ENCODE measurements at regions not wholly inside any gene's neighbourhood (a gene's known extent, or its start where the extent isn't known, plus 50 kb on each side); places are given as distances from the start of the nearest gene placed in this dataset.
"Not testable (repeated sequence)": the region's sequence is repeated elsewhere in the genome, so short reads cannot be mapped to it uniquely, and the experiment has no call there.

DNA sequence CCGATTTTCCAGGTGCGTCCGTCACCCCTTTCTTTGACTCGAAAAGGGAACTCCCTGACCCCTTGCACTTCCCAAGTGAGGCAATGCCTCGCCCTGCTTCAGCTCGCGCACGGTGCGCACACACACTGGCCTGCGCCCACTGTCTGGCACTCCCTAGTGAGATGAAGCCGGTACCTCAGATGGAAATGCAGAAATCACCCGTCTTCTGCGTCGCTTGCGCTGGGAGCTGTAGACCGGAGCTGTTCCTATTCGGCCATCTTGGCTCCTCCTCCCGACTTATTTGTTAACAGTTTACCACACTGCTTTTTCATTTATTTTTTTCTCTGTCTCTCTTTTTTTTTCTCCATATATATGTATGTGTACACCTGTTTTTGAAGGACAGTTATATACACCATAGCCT, 112.2 kb downstream of the MAD2L1 start:
- not testable (repeated sequence) for H3K27me3 Mint-ChIP-seq, H3K4me1 Mint-ChIP-seq, H3K36me3 Mint-ChIP-seq, H3K27ac Mint-ChIP-seq, H3K4me3 Mint-ChIP-seq, ATAC-seq, H3K9me3 Mint-ChIP-seq

DNA sequence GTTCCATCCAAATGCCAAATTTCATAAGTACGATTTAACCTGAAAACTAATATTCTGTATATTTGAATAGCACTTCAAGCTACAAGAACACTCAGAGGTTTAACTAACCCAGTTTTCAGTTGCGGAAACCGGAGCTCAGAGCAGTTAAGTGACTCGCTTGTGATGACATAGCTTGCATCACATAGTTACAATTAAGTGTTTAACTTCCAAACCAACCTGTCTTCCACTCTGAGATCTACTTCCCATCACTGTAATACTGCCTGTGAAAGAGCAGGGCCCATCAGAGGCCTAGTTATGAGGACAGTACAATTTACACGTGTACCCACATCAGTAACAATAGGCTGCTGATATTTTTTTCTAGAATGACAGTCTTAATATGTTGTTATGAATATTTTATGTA, 120.3 kb downstream of the MAD2L1 start:
- Mint-ChIP-seq H3K27me3 (no peaks in the 10 kb centered on the region), H3K4me1 (no peaks in the 10 kb centered on the region), H3K36me3 (no peaks in the 10 kb centered on the region), H3K9me3 (no peaks in the 10 kb centered on the region), H3K27ac (no peak overlapping the region), H3K4me3 (no peak overlapping the region)
- no peak for ATAC-seq

DNA sequence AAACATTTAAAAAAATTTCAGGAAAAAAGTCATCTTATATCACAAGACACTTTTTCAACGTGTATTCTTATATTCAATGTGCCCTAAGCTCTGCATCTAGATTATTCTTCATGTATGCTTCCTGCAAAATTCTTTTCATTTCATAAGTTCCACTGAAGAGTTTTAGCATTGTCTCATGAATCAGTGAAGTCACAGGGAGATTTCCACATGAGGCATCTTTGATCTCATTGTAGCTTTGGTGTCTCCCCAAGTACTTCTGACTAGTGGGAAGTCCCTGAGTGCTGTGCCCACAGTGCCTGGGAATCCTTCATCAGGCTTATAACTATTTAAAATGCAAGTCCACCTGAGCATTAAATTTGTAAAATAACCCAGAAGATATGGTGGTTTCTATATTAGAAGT, 123.8 kb downstream of the MAD2L1 start:
- no peak for ATAC-seq
- Mint-ChIP-seq H3K27me3 (no peaks in the 10 kb centered on the region), H3K36me3 (no peaks in the 10 kb centered on the region), H3K9me3 (no peaks in the 10 kb centered on the region), H3K27ac (no peak overlapping the region), H3K4me1 (no peaks in the 10 kb centered on the region), H3K4me3 (no peak overlapping the region)

DNA sequence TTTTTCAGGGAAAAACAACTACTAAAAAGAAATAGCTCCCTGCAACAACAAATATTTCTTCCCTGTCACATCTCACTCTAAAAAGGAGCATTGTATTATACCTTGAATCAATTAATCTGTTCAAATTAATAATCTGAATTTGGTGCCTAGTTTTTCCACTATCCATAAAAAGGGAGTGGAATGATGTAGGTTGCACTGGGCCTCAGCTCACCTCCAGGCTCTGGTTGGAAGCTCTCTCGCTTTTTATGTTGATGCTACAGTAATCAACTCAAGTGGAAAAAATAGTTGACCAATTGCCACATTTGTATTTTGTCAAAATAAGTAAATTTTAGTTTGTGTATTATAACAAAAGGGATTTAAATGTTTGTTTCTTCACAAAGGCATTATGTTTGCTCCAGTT, 126.1 kb downstream of the MAD2L1 start:
- ATAC-seq, result no peak
- Mint-ChIP-seq H3K27me3 (no peaks in the 10 kb centered on the region), H3K36me3 (no peaks in the 10 kb centered on the region), H3K4me3 (no peak overlapping the region), H3K4me1 (no peaks in the 10 kb centered on the region), H3K27ac (no peak overlapping the region), H3K9me3 (no peaks in the 10 kb centered on the region)

DNA sequence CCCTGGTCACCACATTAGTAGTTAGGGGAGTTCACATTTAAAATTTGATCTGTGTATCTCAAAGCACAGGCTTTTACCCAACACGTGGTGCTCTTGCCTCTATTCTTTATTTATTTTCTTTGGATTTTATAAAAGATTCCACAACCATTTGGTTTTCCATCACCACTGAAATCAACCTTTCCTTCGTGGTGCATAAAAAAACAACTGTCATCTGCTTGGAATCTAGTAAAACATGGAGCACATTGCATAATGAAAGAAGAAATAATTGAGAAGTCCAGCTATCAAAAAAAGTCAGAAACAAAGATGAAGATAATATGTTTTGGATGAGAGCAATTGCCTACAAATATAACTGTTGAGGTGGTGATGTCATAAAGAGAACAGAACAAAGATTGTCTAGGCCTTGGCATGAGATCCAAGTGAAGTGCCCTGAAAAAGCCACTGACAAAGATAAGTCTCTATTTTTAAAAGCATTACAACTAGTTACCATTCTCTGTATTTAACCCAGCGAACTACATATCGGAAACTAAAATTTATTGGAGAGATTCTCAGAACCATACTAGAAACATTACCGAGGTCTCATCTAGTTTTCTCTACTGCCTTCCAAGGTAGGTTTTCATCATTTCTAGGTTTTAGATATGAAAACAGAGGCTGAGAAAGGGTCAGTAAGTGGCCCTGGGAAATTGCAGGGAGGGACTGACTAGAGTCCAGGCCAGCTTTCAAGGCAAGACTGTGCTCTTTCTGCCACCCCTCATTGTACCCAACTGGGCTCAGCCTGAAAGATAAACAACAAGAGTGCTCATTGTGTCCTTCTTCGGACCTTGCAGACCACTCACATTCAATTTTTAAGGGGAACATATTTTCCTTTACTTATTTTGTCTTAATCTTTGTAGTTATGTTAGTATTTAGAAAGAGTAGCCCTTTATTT, 127.3 kb downstream of the MAD2L1 start:
- H3K4me1 Mint-ChIP-seq, result no peaks in the 10 kb centered on the region
- no peak overlapping the region for H3K4me3 Mint-ChIP-seq
- no peaks in the 10 kb centered on the region for H3K9me3 Mint-ChIP-seq
- no peaks in the 10 kb centered on the region for H3K36me3 Mint-ChIP-seq
- ATAC-seq, result no peak
- no peaks in the 10 kb centered on the region for H3K27me3 Mint-ChIP-seq
- no peak overlapping the region for H3K27ac Mint-ChIP-seq

DNA sequence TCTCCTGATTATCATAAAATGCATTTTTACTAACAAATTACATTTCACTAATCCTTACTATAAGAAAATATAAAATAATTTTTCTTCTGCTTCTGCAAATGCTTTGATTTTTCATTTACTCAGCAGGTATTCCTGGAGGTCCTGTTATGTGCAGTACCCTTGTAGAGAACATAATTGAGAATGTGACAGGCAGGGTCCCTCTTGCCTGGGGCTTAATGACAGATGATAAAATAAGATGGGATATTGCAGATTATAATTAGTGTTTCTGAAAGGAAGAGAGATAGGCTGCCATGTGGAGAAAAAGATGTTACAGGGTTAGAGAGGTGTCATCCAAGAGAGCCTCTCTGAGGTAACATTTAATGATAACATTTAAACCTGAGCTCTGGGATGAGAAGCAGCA, 128.9 kb downstream of the MAD2L1 start:
- ATAC-seq, result no peak

DNA sequence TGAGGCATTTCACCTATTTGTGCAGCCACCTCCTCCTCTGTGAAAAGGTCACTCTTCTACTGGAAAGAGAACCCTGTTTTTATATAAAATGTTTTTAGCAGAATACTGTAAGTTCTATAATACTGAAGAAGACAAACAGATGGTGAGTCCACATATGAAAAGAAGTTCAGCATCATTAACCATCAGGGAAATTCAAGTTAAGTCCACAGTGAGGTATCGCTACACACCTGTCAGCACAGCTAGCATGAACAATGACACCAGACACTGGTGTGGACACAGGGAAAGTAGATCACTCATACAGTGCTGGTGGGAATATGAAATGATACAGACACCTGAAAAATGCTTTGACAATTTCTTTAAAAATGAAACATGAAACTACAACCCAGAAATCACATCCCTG, 133.0 kb downstream of the MAD2L1 start:
- ATAC-seq, result no peak
- H3K36me3 Mint-ChIP-seq, result no peaks in the 10 kb centered on the region
- no peak overlapping the region for H3K27ac Mint-ChIP-seq
- no peak overlapping the region for H3K4me3 Mint-ChIP-seq
- no peaks in the 10 kb centered on the region for H3K4me1 Mint-ChIP-seq
- H3K9me3 Mint-ChIP-seq, result no peaks in the 10 kb centered on the region
- no peaks in the 10 kb centered on the region for H3K27me3 Mint-ChIP-seq

More for the DNA sequence above, 128.9 kb downstream of the MAD2L1 start:
- H3K4me3 Mint-ChIP-seq, result no peak overlapping the region
- no peaks in the 10 kb centered on the region for H3K9me3 Mint-ChIP-seq
- no peaks in the 10 kb centered on the region for H3K27me3 Mint-ChIP-seq
- no peaks in the 10 kb centered on the region for H3K4me1 Mint-ChIP-seq
- no peaks in the 10 kb centered on the region for H3K36me3 Mint-ChIP-seq
- no peak overlapping the region for H3K27ac Mint-ChIP-seq

DNA sequence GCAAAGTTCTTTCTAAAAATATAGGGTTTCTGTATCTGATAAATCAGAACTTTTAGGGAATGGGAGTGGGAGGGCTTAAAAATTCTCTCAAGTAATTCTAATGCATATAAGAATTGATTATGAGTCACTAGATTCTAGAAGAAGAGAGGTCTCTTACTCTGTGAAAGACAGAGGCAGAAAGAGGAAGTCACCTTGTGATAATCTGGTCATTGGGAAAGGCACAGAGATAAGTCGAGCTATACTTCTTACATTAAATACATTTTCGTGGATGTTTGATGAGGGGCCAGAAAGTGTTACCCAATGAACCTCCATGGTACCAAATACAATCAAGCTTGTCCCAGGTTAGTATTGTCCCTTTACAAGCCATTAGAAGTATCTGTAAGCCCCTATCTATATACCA, 134.4 kb downstream of the MAD2L1 start:
- Mint-ChIP-seq H3K27me3 (no peaks in the 10 kb centered on the region), H3K36me3 (no peaks in the 10 kb centered on the region), H3K27ac (no peak overlapping the region), H3K4me1 (no peaks in the 10 kb centered on the region), H3K4me3 (no peak overlapping the region), H3K9me3 (no peaks in the 10 kb centered on the region)
- ATAC-seq, result no peak

DNA sequence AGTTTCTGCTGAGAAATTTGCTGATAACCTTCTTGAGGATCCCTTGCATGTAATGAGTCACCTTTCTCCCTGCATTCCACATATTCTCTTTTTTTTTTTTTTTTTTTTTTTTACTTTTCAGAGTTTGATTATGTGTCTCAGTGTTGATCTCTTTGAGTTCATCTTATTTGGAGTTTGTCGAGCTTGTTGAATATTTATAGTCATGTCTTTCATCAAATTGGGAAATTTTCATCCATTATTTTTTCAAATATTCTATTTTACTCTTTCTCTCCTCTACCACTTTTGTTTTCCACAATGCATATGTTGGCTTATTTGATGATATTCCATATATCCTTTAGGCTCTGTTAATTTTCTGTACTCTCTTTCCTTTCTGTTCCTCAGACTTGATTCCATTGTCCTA, 136.1 kb downstream of the MAD2L1 start:
- Mint-ChIP-seq H3K4me1 (no peaks in the 10 kb centered on the region), H3K9me3 (no peaks in the 10 kb centered on the region), H3K36me3 (no peaks in the 10 kb centered on the region), H3K27ac (no peak overlapping the region), H3K4me3 (no peak overlapping the region), H3K27me3 (no peaks in the 10 kb centered on the region)
- no peak for ATAC-seq

DNA sequence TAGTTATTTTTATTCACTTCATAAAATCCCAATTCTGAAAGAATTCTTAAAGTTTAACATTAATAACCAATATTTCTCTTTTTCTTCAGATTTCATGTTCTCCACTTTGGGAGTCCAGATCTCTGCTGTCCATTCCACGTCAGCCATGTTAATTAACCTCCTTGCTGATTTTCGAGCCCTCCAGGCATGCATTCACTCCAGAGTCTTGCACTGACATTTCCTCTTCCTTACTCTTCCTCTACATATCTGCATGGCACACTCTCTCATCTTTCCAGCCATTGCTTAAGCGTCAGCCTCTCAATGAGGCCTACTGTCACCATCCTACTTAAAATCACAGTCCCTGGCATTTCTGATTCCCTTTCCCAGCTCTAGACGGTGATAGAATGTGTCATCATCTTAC, 144.8 kb downstream of the MAD2L1 start:
- Mint-ChIP-seq H3K4me3 (no peak overlapping the region), H3K4me1 (no peaks in the 10 kb centered on the region), H3K36me3 (no peaks in the 10 kb centered on the region), H3K27ac (no peak overlapping the region), H3K9me3 (peaks cover 10% of the 10 kb centered on the region), H3K27me3 (no peaks in the 10 kb centered on the region)
- no peak for ATAC-seq

DNA sequence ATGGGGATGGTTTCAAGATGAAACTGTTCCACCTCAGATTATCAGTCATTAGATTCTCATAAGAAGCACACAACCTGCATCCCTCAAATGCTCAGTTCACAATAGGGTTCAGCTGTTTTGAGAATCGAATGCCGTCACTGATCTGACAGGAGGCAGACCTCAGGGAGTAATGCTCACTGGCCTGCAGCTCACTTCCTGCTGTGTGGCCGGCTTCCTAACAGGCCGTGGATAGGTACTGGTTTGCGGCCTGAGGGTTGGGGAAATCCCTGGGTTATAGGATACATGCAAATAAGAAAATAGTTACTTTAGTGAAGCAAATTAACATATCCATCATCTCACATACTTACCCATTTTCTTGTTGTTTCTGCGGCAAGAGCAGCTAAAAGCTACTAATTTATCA, 160.4 kb downstream of the MAD2L1 start:
- no peaks in the 10 kb centered on the region for H3K4me1 Mint-ChIP-seq
- no peak overlapping the region for H3K4me3 Mint-ChIP-seq
- no peak overlapping the region for H3K27ac Mint-ChIP-seq
- H3K36me3 Mint-ChIP-seq, result no peaks in the 10 kb centered on the region
- peaks cover 3% of the 10 kb centered on the region for H3K9me3 Mint-ChIP-seq
- no peaks in the 10 kb centered on the region for H3K27me3 Mint-ChIP-seq
- ATAC-seq, result no peak

DNA sequence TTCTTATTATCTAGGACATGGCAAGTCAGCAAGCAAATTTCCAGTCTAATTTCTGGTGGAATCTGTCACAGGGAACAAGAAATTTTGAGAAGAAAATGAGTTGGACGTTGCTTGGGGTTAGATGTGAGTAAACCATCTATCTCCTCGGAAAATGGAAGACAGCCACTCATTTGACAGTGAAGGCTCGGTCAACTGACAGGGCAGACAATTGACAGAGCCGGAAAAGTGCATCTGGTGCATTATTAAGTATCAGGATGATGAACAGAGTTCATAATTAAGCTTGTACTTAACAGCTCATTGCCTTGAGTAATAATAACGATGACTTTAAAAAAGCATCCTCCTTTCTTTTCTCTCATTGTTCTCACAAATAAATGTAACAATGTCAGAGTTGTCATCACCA, 168.4 kb downstream of the MAD2L1 start:
- Mint-ChIP-seq H3K9me3 (no peaks in the 10 kb centered on the region), H3K4me3 (no peak overlapping the region), H3K36me3 (no peaks in the 10 kb centered on the region), H3K27me3 (no peaks in the 10 kb centered on the region), H3K4me1 (no peaks in the 10 kb centered on the region), H3K27ac (no peak overlapping the region)
- no peak for ATAC-seq

DNA sequence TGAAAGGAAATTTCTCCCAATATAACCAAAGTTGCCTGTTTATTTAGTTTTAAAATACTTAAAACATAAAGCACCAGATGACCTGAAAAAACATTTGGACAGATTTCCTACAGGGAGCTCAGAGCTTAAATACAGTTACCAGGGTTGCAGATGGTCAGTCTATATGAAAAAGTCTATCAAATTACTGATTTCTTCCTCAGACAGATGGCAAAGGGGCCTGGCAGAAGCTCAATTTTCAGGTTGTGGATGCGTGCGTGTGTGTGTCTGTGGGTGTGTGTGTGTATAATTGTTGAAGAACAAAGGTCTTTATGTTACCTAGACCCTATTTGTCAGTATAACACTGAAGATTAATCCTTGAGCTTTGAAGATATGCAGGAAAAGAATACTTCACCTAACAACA, 169.4 kb downstream of the MAD2L1 start:
- no peaks in the 10 kb centered on the region for H3K36me3 Mint-ChIP-seq
- no peak overlapping the region for H3K27ac Mint-ChIP-seq
- no peak overlapping the region for H3K4me3 Mint-ChIP-seq
- H3K9me3 Mint-ChIP-seq, result no peaks in the 10 kb centered on the region
- no peaks in the 10 kb centered on the region for H3K4me1 Mint-ChIP-seq
- H3K27me3 Mint-ChIP-seq, result no peaks in the 10 kb centered on the region
- no peak for ATAC-seq

DNA sequence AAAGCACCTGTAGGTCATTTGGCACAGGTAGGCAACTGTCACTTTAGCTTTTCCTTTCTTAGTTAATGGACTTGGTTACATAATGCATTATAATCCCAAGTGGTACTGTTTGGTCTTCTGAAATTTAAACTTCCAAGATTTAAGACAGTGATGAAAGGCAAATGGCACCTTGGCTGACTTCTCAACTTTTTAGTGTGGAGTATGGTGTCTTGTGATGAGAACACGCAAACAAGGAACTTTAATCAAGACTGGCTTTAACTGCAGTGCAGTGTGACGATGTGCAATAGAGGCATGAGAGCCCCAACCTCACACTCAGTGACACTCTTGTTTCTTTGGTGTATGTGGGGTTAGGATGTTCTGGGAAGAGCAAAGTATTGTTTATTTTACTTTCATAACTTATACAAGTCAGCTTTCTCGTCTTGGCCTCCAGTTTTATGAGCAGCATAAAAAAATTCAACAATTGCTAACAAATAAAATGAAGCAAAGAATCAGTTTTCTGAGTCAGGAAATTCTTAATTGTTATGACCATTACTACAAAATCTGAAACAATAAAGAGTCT, 171.9 kb downstream of the MAD2L1 start:
- no peaks in the 10 kb centered on the region for H3K4me1 Mint-ChIP-seq
- H3K27ac Mint-ChIP-seq, result no peak overlapping the region
- no peaks in the 10 kb centered on the region for H3K9me3 Mint-ChIP-seq
- no peak overlapping the region for H3K4me3 Mint-ChIP-seq
- no peaks in the 10 kb centered on the region for H3K36me3 Mint-ChIP-seq
- ATAC-seq, result no peak
- H3K27me3 Mint-ChIP-seq, result no peaks in the 10 kb centered on the region

DNA sequence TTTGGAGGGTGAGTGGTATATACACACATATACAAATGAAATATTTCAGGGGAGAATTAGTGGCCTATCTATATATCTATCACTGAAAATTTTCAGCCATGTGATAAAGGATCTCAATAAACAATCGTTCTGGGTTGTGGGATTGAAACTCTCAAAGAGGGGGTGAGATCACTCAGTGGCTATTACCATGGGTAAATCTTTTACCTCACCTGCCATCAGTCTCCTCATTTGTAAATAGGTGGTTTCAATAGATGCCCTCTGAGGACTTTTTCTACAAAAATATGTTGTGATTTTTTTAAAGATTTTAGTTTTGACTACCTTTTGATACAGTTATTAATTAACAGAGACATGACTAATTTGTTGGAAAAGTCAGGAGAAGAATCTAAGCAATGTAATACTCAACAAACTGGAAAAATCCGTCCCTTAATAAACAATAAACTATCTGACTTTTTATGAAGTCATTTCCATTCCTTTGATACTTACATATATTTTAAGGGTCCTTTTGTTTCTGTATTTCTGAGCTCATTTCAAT, 192.8 kb downstream of the MAD2L1 start:
- no peaks in the 10 kb centered on the region for H3K4me1 Mint-ChIP-seq
- ATAC-seq, result no peak
- no peak overlapping the region for H3K27ac Mint-ChIP-seq
- H3K27me3 Mint-ChIP-seq, result no peaks in the 10 kb centered on the region
- H3K4me3 Mint-ChIP-seq, result no peak overlapping the region
- no peaks in the 10 kb centered on the region for H3K36me3 Mint-ChIP-seq
- H3K9me3 Mint-ChIP-seq, result no peaks in the 10 kb centered on the region

DNA sequence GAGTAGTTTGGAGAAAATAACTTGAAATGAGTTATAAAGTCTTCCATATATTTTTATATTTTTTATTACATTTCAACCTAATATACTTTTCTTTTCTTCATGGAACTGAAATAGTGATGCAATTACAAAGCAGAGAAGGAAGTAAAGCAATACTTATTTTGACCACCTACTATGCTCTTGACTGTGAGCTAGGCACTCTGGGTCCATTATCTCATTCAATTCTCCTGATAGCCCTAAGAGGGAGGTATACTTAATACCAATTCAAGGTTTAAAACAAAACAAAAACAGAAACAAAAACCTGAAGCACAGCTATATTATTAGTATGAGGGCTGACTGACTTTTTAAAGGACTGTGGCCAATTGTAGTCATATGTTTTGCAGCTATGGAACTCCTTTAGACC, 193.5 kb downstream of the MAD2L1 start:
- Mint-ChIP-seq H3K27ac (no peak overlapping the region), H3K36me3 (no peaks in the 10 kb centered on the region), H3K27me3 (no peaks in the 10 kb centered on the region), H3K4me3 (no peak overlapping the region), H3K9me3 (no peaks in the 10 kb centered on the region), H3K4me1 (no peaks in the 10 kb centered on the region)
- no peak for ATAC-seq
